SK-N-SH treated with all-trans-retinoic acid at 6 μM for 48 hours (cell line): ENCODE measurements at regions not wholly inside any gene's neighbourhood (a gene's known extent, or its start where the extent isn't known, plus 50 kb on each side); places are given as distances from the start of the nearest gene placed in this dataset.

ENCODE experiments used
- ATAC-seq: fragments of 200-7000 bp; cut with Tn5 transposase; 3 replicates; pipeline ENCODE4 v1.9.1; 2020; ENCODE audit warnings: mild to moderate bottlenecking, moderate library complexity
- ARNTL ChIP-seq: fragments of 450-650 bp; formaldehyde crosslinking; IDR thresholded peaks from 2 replicates; pipeline ENCODE4 v1.5.0; 2020; ENCODE audit warnings: low read depth, mild to moderate bottlenecking, moderate library complexity, borderline replicate concordance
- BACH2 ChIP-seq: fragments of 250-450 bp; sonication (Bioruptor Pico); IDR thresholded peaks from 2 replicates; pipeline ENCODE4 v1.9.0; 2021; ENCODE audit warnings: mild to moderate bottlenecking, borderline replicate concordance
- CREB5 ChIP-seq: fragments of 250-450 bp; sonication (Bioruptor Pico); IDR thresholded peaks from 2 replicates; pipeline ENCODE4 v1.5.1; 2020; ENCODE audit warnings: low read depth, mild to moderate bottlenecking, moderate library complexity
- CSDC2 ChIP-seq: fragments of 250-450 bp; sonication (Bioruptor Pico); IDR thresholded peaks from 2 replicates; pipeline ENCODE4 v1.5.0; 2020; ENCODE audit warnings: mild to moderate bottlenecking, moderate library complexity
- CSRNP3 ChIP-seq: fragments of 250-450 bp; sonication (Bioruptor Pico); IDR thresholded peaks from 2 replicates; pipeline ENCODE4 v1.5.1; 2021; ENCODE audit warnings: mild to moderate bottlenecking, moderate library complexity
- ESRRG ChIP-seq: fragments of 250-450 bp; sonication (Bioruptor Pico); IDR thresholded peaks from 2 replicates; pipeline ENCODE4 v1.6.1; 2021; ENCODE audit warnings: mild to moderate bottlenecking
- ISL1 ChIP-seq: fragments of 250-450 bp; sonication (Bioruptor Pico); IDR thresholded peaks from 2 replicates; pipeline ENCODE4 v2.1.2; 2022; ENCODE audit warnings: mild to moderate bottlenecking, moderate library complexity
- OSR1 ChIP-seq: fragments of 250-450 bp; sonication (Bioruptor Pico); IDR thresholded peaks from 2 replicates; pipeline ENCODE4 v1.8.0; 2022; ENCODE audit warnings: moderate library complexity, mild to moderate bottlenecking, inconsistent platforms
- PATZ1 ChIP-seq: fragments of 250-450 bp; sonication (Bioruptor Pico); IDR thresholded peaks from 2 replicates; pipeline ENCODE4 v1.8.0; 2020; ENCODE audit warnings: mild to moderate bottlenecking, moderate library complexity, borderline replicate concordance
- POU6F1 ChIP-seq: fragments of 250-450 bp; sonication (Bioruptor Pico); IDR thresholded peaks from 2 replicates; pipeline ENCODE4 v1.8.0; 2021; ENCODE audit warnings: low read depth, mild to moderate bottlenecking, moderate library complexity, borderline replicate concordance
- RARB ChIP-seq: fragments of 250-450 bp; sonication (Bioruptor Pico); IDR thresholded peaks from 2 replicates; pipeline ENCODE4 v1.8.0; 2021; ENCODE audit warnings: mild to moderate bottlenecking, moderate library complexity
- SNAI2 ChIP-seq: fragments of 250-450 bp; sonication (Bioruptor Pico); IDR thresholded peaks from 2 replicates; pipeline ENCODE4 v1.5.0; 2020; ENCODE audit warnings: mild to moderate bottlenecking, moderate library complexity
- TCF4 ChIP-seq: fragments of 250-450 bp; sonication (Bioruptor Pico); IDR thresholded peaks from 2 replicates; pipeline ENCODE4 v1.8.0; 2021; ENCODE audit warnings: mild to moderate bottlenecking, moderate library complexity, borderline replicate concordance
- TOX ChIP-seq: fragments of 250-450 bp; sonication (Bioruptor Pico); IDR thresholded peaks from 2 replicates; pipeline ENCODE4 v1.8.0; 2021; ENCODE audit warnings: mild to moderate bottlenecking, moderate library complexity, borderline replicate concordance
- TSHZ2 ChIP-seq: fragments of 250-450 bp; sonication (Bioruptor Pico); IDR thresholded peaks from 2 replicates; pipeline ENCODE4 v1.5.0; 2020; ENCODE audit warnings: mild to moderate bottlenecking, moderate library complexity
- ZC3H10 ChIP-seq: fragments of 250-450 bp; sonication (Bioruptor Pico); IDR thresholded peaks from 2 replicates; pipeline ENCODE4 v1.5.1; 2021; ENCODE audit warnings: mild to moderate bottlenecking, moderate library complexity
- ZFP3 ChIP-seq: fragments of 250-450 bp; sonication (Bioruptor Pico); IDR thresholded peaks from 2 replicates; pipeline ENCODE4 v1.5.0; 2020; ENCODE audit warnings: mild to moderate bottlenecking, moderate library complexity
- ZFP30 ChIP-seq: fragments of 450-650 bp; formaldehyde crosslinking; IDR thresholded peaks from 2 replicates; pipeline ENCODE4 v1.5.0; 2022; ENCODE audit warnings: mild to moderate bottlenecking, moderate library complexity
- ZNF70 ChIP-seq: fragments of 450-650 bp; formaldehyde crosslinking; IDR thresholded peaks from 2 replicates; pipeline ENCODE4 v1.5.0; 2020; ENCODE audit warnings: mild to moderate bottlenecking, moderate library complexity
- ZNF8 ChIP-seq: fragments of 450-650 bp; formaldehyde crosslinking; IDR thresholded peaks from 2 replicates; pipeline ENCODE4 v1.5.0; 2020; ENCODE audit warnings: mild to moderate bottlenecking, moderate library complexity

GRCh38 chr2:23023722-23024121 lies 361.3 kb upstream of the KLHL29 start:
- ATAC-seq, result no peak
- no peak for TF ChIP-seq SNAI2 (CRISPR knock-in tag)
- no peak for TF ChIP-seq PATZ1 (CRISPR knock-in tag)
- no peak for TF ChIP-seq CREB5 (CRISPR knock-in tag)
- TF ChIP-seq ZNF8 (CRISPR knock-in tag), result no peak
- no peak for TF ChIP-seq CSRNP3 (CRISPR knock-in tag)
- TF ChIP-seq ZFP30 (CRISPR knock-in tag), result no peak
- no peak for TF ChIP-seq ZFP3 (CRISPR knock-in tag)
- no peak for TF ChIP-seq ISL1 (CRISPR knock-in tag)
- TF ChIP-seq ZNF70, result no peak
- no peak for TF ChIP-seq ARNTL (CRISPR knock-in tag)
- TF ChIP-seq BACH2, result no peak
- TF ChIP-seq TOX (CRISPR knock-in tag), result no peak
- no peak for TF ChIP-seq POU6F1
- no peak for TF ChIP-seq OSR1 (CRISPR knock-in tag)
- no peak for TF ChIP-seq CSDC2 (CRISPR knock-in tag)
- TF ChIP-seq TCF4, result no peak

- TF ChIP-seq BACH2 (no peak), POU6F1 (no peak), RARB (CRISPR knock-in tag) (no peak), ESRRG (CRISPR knock-in tag) (no peak), TOX (CRISPR knock-in tag) (no peak), CSRNP3 (CRISPR knock-in tag) (no peak), SNAI2 (CRISPR knock-in tag) (no peak), CREB5 (CRISPR knock-in tag) (no peak), ZFP3 (CRISPR knock-in tag) (no peak), ZFP30 (CRISPR knock-in tag) (no peak), ZC3H10 (CRISPR knock-in tag) (no peak), TSHZ2 (CRISPR knock-in tag) (no peak), TCF4 (no peak)
- TF ChIP-seq, all 23 proteins: peak for 0
- ATAC-seq, result no peak
These were observed 358.3 kb upstream of the KLHL29 start for GRCh38 chr2:23026671-23027070.
